A673 (cell line): ENCODE measurements at regions not wholly inside any gene's neighbourhood (a gene's known extent, or its start where the extent isn't known, plus 50 kb on each side); places are given as distances from the start of the nearest gene placed in this dataset.

Source experiments
- BruUV-seq: library from RNA; stranded (reverse); fragments of 400-500 nt; replicated peaks from 2 replicates; lab custom pipeline; 2021; lab: Mats Ljungman, UMichigan
- CTCF ChIA-PET: fragments of 300-600 bp; sonication (Branson Sonifier 250); formaldehyde crosslinking; loops from one replicate; lab custom pipeline; 2022; ENCODE audit warnings: antibody characterized with exemption; lab: Charles Lee
- POLR2A ChIA-PET: fragments of 300-600 bp; sonication (Branson Sonifier 250); formaldehyde crosslinking; loops from one replicate; lab custom pipeline; 2022; ENCODE audit warnings: antibody characterized with exemption; ENCODE audit not compliant: low non-redundant PET; lab: Charles Lee
- DNase-seq: peaks from one replicate; pipeline ENCODE4 v3.0.0-alpha.2; 2015; ENCODE audit warnings: low spot score
- H3K27ac ChIP-seq: fragments of 200-600 bp; sonication (generic); 2 replicates; pipeline ENCODE4 v1.5.1; 2016; ENCODE audit warnings: mixed run types, low read depth, mild to moderate bottlenecking, mixed read lengths, antibody characterized with exemption, low read length; ENCODE audit not compliant: poor library complexity, severe bottlenecking
- H3K27me3 ChIP-seq: fragments of 200-600 bp; sonication (generic); replicated peaks from 2 replicates; pipeline ENCODE4 v1.6.1; 2017; ENCODE audit warnings: mixed run types, low read depth, mild to moderate bottlenecking, mixed read lengths, antibody characterized with exemption, low read length; ENCODE audit not compliant: insufficient read depth, poor library complexity
- H3K36me3 ChIP-seq: fragments of 200-600 bp; sonication (generic); 2 replicates; pipeline ENCODE4 v1.6.1; 2016; ENCODE audit warnings: mixed run types, mild to moderate bottlenecking, mixed read lengths, antibody characterized with exemption, low read length; ENCODE audit not compliant: insufficient read depth, poor library complexity, severe bottlenecking
- H3K4me1 ChIP-seq: fragments of 200-600 bp; sonication (generic); 2 replicates; pipeline ENCODE4 v1.6.1; 2017; ENCODE audit warnings: mixed run types, mild to moderate bottlenecking, mixed read lengths, antibody characterized with exemption, low read length; ENCODE audit not compliant: insufficient read depth, poor library complexity, severe bottlenecking
- H3K4me3 ChIP-seq: fragments of 200-600 bp; sonication (generic); 2 replicates; pipeline ENCODE4 v1.5.1; 2016; ENCODE audit warnings: low read depth, mixed run types, mild to moderate bottlenecking, mixed read lengths, low read length; ENCODE audit not compliant: poor library complexity, severe bottlenecking
- H3K9me3 ChIP-seq: fragments of 200-600 bp; sonication (generic); 2 replicates; pipeline ENCODE4 v1.6.1; 2016; ENCODE audit warnings: mixed run types, low read depth, mild to moderate bottlenecking, mixed read lengths, antibody characterized with exemption, low read length; ENCODE audit not compliant: poor library complexity, severe bottlenecking
- EZH2 ChIP-seq: fragments of 200-600 bp; sonication (generic); IDR thresholded peaks from 2 replicates; pipeline ENCODE4 v1.6.1; 2017; ENCODE audit warnings: borderline replicate concordance, low read depth, mild to moderate bottlenecking, mixed read lengths, antibody characterized with exemption, low read length; ENCODE audit not compliant: poor library complexity, severe bottlenecking
- intact Hi-C: fragments of 100-400 bp; cut with micrococcal nuclease; formaldehyde crosslinking; loops from one replicate; pipeline ENCODE4 v1.10.0; 2022; ENCODE audit not compliant: unreplicated experiment
- TF ChIP-seq, protein P1 (sequence below): fragments of 300-800, 200-600 bp; sonication (generic); conservative IDR thresholded peaks from 2 replicates; pipeline ENCODE4 v1.5.1; 2017; ENCODE audit warnings: low read depth, mild to moderate bottlenecking, antibody characterized with exemption, low read length, moderate library complexity, mixed read lengths

DNA sequence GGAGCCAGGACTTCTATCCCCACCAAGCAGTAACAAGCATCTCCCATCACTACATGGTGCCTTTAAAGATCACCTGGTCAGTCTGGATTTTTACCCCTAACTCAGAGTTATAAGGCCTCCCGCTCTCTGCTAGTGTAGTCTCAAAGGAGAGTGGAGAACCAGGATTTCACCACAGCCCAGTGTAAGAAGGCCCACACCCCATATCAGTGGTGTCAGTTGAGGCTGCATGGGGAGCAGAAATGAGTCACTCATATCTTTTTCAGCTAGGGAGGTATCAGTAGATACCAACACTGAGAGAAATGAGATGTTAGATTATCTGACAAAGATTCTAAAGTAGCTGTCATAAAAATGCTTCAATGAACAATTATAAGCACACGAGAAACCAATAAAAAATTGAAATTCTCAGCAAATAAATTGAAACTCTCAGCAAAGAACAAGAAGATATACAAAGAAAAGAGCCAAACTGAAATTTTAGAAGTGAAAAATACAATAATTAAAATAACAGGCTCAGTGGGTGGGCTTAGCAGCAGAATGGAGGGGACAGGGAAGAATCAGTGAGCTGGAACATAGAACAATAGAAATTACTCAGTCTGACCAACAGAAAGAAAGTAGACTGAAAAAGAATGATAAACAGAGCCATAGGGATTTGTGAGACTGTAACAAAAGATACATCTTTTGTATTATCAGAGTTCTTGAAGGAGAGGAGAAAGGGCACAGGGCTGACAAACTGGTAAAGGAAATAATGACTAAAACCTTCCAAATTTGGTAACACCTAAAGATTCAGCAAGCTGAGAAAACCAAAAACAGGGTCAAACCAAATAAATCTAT is 257.7 kb downstream of the ANAPC1 start:
- peak; percentile 22 for DNase-seq
- peaks cover 17% of the 10 kb centered on the region for H3K9me3 ChIP-seq
- peaks cover 14% of the 10 kb centered on the region for H3K4me1 ChIP-seq
- ChIA-PET CTCF (interaction anchor here (0.6 kb wide), 1 partner anchor 17 kb away, joined by 3 read pairs; no protein-coding TSS in a partner anchor), POLR2A (no interaction called here)
- H3K27ac ChIP-seq = no peak overlapping the region
- intact Hi-C loops = loop anchor here (10.0 kb wide), 1 partner anchor 69 kb away; no protein-coding TSS in a partner anchor
- no peak overlapping the region for H3K4me3 ChIP-seq
- H3K27me3 ChIP-seq = no peaks in the 10 kb centered on the region
- TF ChIP-seq EZH2 = no peak
- TF ChIP-seq, protein P1, sequence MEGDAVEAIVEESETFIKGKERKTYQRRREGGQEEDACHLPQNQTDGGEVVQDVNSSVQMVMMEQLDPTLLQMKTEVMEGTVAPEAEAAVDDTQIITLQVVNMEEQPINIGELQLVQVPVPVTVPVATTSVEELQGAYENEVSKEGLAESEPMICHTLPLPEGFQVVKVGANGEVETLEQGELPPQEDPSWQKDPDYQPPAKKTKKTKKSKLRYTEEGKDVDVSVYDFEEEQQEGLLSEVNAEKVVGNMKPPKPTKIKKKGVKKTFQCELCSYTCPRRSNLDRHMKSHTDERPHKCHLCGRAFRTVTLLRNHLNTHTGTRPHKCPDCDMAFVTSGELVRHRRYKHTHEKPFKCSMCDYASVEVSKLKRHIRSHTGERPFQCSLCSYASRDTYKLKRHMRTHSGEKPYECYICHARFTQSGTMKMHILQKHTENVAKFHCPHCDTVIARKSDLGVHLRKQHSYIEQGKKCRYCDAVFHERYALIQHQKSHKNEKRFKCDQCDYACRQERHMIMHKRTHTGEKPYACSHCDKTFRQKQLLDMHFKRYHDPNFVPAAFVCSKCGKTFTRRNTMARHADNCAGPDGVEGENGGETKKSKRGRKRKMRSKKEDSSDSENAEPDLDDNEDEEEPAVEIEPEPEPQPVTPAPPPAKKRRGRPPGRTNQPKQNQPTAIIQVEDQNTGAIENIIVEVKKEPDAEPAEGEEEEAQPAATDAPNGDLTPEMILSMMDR = no peak
- no peaks in the 10 kb centered on the region for H3K36me3 ChIP-seq
- no TSS peak for BruUV-seq

DNA sequence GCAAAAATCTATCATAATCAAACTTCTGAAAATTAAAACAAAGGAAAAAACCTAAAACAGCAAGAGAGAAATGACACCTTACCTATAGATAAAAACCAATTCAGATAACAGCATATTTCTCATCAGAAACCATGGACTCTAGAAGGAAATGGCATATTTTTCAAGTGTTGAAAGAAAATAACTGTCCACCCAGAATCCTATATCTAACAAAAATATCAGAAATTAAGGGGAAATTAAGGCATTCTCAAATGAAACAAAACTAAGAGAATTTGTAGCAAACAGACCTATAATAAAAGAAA is 257.2 kb downstream of the ANAPC1 start:
- peaks cover 14% of the 10 kb centered on the region for H3K4me1 ChIP-seq
- POLR2A ChIA-PET = no interaction called here
- no peaks in the 10 kb centered on the region for H3K36me3 ChIP-seq
- CTCF ChIA-PET = no interaction called here
- intact Hi-C loops = loop anchor here (10.0 kb wide), 1 partner anchor 68 kb away; no protein-coding TSS in a partner anchor
- no TSS peak for BruUV-seq
- H3K4me3 ChIP-seq = no peak overlapping the region
- H3K27me3 ChIP-seq = no peaks in the 10 kb centered on the region
- no peak for TF ChIP-seq EZH2
- TF ChIP-seq, protein P1 = no peak
- DNase-seq = no peak
- H3K9me3 ChIP-seq = peaks cover 17% of the 10 kb centered on the region
- no peak overlapping the region for H3K27ac ChIP-seq

DNA sequence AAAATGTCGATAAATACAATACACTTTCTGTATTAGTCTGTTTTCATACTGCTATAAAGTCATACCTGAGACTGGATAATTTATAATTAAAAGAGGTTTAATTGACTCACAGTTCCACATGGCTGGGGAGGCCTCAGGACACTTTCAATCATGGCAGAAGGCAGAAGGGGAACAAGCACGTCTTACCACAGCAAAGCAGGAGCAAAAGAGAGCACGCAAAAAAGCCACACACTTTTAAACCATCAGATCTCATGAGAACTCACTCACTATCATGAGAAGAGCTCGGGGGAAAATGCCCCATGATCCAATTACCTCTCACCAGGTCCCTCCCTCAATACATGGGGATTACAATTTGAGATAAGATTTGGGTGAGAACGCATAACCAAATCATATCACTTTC is 256.7 kb downstream of the ANAPC1 start:
- no TSS peak for BruUV-seq
- H3K9me3 ChIP-seq = peaks cover 17% of the 10 kb centered on the region
- no peak for DNase-seq
- H3K27ac ChIP-seq = no peak overlapping the region
- H3K36me3 ChIP-seq = no peaks in the 10 kb centered on the region
- POLR2A ChIA-PET = no interaction called here
- no peaks in the 10 kb centered on the region for H3K27me3 ChIP-seq
- H3K4me3 ChIP-seq = no peak overlapping the region
- CTCF ChIA-PET = no interaction called here
- peaks cover 14% of the 10 kb centered on the region for H3K4me1 ChIP-seq
- TF ChIP-seq, protein P1 = no peak
- TF ChIP-seq EZH2 = no peak
- intact Hi-C loops = loop anchor here (10.0 kb wide), 1 partner anchor 68 kb away; no protein-coding TSS in a partner anchor
